IPS DF 19.7 (cell line): ENCODE measurements at regions not wholly inside any gene's neighbourhood (a gene's known extent, or its start where the extent isn't known, plus 50 kb on each side); places are given as distances from the start of the nearest gene placed in this dataset.

Experiments
- DNase-seq: peaks from one replicate; pipeline ENCODE4 v3.0.0-alpha.2; 2013; ENCODE audit warnings: low read depth, low spot score

GRCh38 chr2:134075204-134075603 lies 178.7 kb upstream of the MGAT5 start:
- no peak for DNase-seq

- no peak for DNase-seq
Observed at GRCh38 chr2:134078354-134078753, 175.5 kb upstream of the MGAT5 start.

GRCh38 chr2:134079373-134079772 lies 174.5 kb upstream of the MGAT5 start:
- no peak for DNase-seq

- no peak for DNase-seq
Observed at GRCh38 chr2:134080386-134081089, 173.3 kb upstream of the MGAT5 start.

- DNase-seq = no peak
Observed at GRCh38 chr2:134081238-134081938, 172.5 kb upstream of the MGAT5 start.

GRCh38 chr2:134083548-134083947 lies 170.3 kb upstream of the MGAT5 start:
- DNase-seq = no peak

- no peak for DNase-seq
Observed at GRCh38 chr2:134086594-134087219, 167.2 kb upstream of the MGAT5 start.

- DNase-seq = no peak
Observed at GRCh38 chr2:134087371-134087921, 166.4 kb upstream of the MGAT5 start.

GRCh38 chr2:134089454-134089853 lies 164.4 kb upstream of the MGAT5 start:
- DNase-seq = no peak

GRCh38 chr2:134097740-134098139 lies 156.1 kb upstream of the MGAT5 start:
- DNase-seq = no peak

- no peak for DNase-seq
Observed at GRCh38 chr2:134098321-134098720, 155.6 kb upstream of the MGAT5 start.

- DNase-seq = no peak
Observed at GRCh38 chr2:134099273-134099672, 154.6 kb upstream of the MGAT5 start.

- DNase-seq = no peak
Observed at GRCh38 chr2:134103196-134103595, 150.7 kb upstream of the MGAT5 start.

- no peak for DNase-seq
Observed at GRCh38 chr2:134104754-134105153, 149.1 kb upstream of the MGAT5 start.

- DNase-seq = no peak
Observed at GRCh38 chr2:134107402-134107801, 146.5 kb upstream of the MGAT5 start.

- no peak for DNase-seq
Observed at GRCh38 chr2:134108113-134108512, 145.8 kb upstream of the MGAT5 start.

- no peak for DNase-seq
Observed at GRCh38 chr2:134109246-134109645, 144.6 kb upstream of the MGAT5 start.

- no peak for DNase-seq
Observed at GRCh38 chr2:134109725-134110124, 144.1 kb upstream of the MGAT5 start.

- no peak for DNase-seq
Observed at GRCh38 chr2:134110532-134110931, 143.3 kb upstream of the MGAT5 start.

GRCh38 chr2:134117676-134118075 lies 136.2 kb upstream of the MGAT5 start:
- no peak for DNase-seq

- no peak for DNase-seq
Observed at GRCh38 chr2:134118279-134119116, 135.4 kb upstream of the MGAT5 start.
